ENCODE measurements at regions not wholly inside any gene's neighbourhood (a gene's known extent, or its start where the extent isn't known, plus 50 kb on each side); places are given as distances from the start of the nearest gene placed in this dataset.

DNA sequence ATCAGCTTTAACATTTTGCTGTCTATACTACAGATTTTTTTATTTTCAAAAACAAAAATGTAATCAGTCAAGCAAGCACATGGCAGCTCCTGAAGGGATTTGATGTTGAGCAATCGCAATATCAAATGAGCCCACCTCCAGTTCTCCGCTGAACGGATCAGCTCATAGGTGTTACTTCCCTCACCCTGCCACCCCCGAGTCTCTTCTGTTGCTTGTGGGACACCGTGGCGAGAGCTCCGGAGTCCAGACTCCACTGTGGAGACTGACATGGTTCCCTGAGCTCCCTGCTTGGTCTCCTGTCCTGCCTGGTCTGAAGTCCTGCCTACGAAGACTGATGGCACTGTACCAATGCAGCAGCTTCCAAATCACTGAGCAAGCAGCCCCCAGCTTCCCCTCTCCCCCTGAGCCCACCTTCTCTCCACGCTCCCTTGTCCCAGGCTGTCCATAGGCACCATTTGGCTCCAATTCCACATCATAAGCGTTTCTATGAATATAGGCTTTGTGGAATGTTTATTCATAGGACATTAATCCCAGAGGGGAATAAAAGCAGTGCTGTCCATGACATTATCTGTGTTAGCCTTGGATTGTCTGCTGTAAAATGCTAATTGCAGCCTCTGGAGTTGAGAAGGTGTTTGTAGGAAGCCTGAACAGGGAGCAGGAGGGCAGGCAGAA lies 162.2 kb downstream of the LY86 start (continued):
- TF ChIP-seq POU6F1 (CRISPR knock-in tag; IDR thresholded peaks at IDR 0.05; ENCODE audit: borderline replicate concordance, low read depth) = no peak
- TF ChIP-seq ZFP3 (CRISPR knock-in tag; IDR thresholded peaks at IDR 0.05) = no peak
- no peak for TF ChIP-seq RARB (CRISPR knock-in tag; IDR thresholded peaks at IDR 0.05)
- no peak for TF ChIP-seq ARNTL (CRISPR knock-in tag; IDR thresholded peaks at IDR 0.05; ENCODE audit: borderline replicate concordance, low read depth)
- TF ChIP-seq CREB5 (CRISPR knock-in tag; IDR thresholded peaks at IDR 0.05; ENCODE audit: low read depth) = no peak
- no peak for TF ChIP-seq TOX (CRISPR knock-in tag; IDR thresholded peaks at IDR 0.05; ENCODE audit: borderline replicate concordance)
- TF ChIP-seq SNAI2 (CRISPR knock-in tag; IDR thresholded peaks at IDR 0.05) = no peak
- no peak for TF ChIP-seq TCF4 (CRISPR knock-in tag; IDR thresholded peaks at IDR 0.05; ENCODE audit: borderline replicate concordance)
- no peak for TF ChIP-seq CSDC2 (CRISPR knock-in tag; IDR thresholded peaks at IDR 0.05)

DNA sequence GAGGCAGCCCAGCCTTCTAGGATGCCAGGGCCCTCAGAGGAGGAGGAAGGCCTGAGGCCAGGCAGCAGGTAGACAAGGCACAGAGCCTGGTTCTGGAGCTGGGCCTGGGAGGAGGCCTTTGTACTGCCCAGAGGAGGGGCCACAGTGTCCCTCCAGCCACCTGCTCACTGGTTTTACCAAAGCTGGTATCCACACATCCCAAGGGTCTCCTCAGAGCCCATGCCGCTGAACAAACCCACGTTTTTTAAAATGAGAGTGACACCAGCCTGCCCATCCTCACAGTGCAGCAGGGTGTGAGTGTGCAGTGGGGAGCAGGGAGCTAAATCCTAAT lies 162.7 kb downstream of the LY86 start:
- ATAC-seq = no peak
- no peak for TF ChIP-seq ZNF8 (CRISPR knock-in tag; IDR thresholded peaks at IDR 0.05)

- no peak for TF ChIP-seq TCF4 (CRISPR knock-in tag; IDR thresholded peaks at IDR 0.05; ENCODE audit: borderline replicate concordance)
- TF ChIP-seq TOX (CRISPR knock-in tag; IDR thresholded peaks at IDR 0.05; ENCODE audit: borderline replicate concordance) = no peak
- TF ChIP-seq, protein P1, sequence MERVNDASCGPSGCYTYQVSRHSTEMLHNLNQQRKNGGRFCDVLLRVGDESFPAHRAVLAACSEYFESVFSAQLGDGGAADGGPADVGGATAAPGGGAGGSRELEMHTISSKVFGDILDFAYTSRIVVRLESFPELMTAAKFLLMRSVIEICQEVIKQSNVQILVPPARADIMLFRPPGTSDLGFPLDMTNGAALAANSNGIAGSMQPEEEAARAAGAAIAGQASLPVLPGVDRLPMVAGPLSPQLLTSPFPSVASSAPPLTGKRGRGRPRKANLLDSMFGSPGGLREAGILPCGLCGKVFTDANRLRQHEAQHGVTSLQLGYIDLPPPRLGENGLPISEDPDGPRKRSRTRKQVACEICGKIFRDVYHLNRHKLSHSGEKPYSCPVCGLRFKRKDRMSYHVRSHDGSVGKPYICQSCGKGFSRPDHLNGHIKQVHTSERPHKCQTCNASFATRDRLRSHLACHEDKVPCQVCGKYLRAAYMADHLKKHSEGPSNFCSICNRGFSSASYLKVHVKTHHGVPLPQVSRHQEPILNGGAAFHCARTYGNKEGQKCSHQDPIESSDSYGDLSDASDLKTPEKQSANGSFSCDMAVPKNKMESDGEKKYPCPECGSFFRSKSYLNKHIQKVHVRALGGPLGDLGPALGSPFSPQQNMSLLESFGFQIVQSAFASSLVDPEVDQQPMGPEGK (CRISPR knock-in tag; IDR thresholded peaks at IDR 0.05; ENCODE audit: borderline replicate concordance) = no peak
- no peak for TF ChIP-seq ZFP3 (CRISPR knock-in tag; IDR thresholded peaks at IDR 0.05)
- TF ChIP-seq CREB5 (CRISPR knock-in tag; IDR thresholded peaks at IDR 0.05; ENCODE audit: low read depth) = no peak
- TF ChIP-seq ZNF8 (CRISPR knock-in tag; IDR thresholded peaks at IDR 0.05) = no peak
- TF ChIP-seq RARB (CRISPR knock-in tag; IDR thresholded peaks at IDR 0.05) = no peak
- no peak for TF ChIP-seq ZC3H10 (CRISPR knock-in tag; IDR thresholded peaks at IDR 0.05)
- no peak for TF ChIP-seq ZFP30 (CRISPR knock-in tag; IDR thresholded peaks at IDR 0.05)
- no peak for TF ChIP-seq ISL1 (CRISPR knock-in tag; IDR thresholded peaks at IDR 0.05)
- no peak for ATAC-seq
These were observed 163.1 kb downstream of the LY86 start for GRCh38 chr6:6751619-6752023.

DNA sequence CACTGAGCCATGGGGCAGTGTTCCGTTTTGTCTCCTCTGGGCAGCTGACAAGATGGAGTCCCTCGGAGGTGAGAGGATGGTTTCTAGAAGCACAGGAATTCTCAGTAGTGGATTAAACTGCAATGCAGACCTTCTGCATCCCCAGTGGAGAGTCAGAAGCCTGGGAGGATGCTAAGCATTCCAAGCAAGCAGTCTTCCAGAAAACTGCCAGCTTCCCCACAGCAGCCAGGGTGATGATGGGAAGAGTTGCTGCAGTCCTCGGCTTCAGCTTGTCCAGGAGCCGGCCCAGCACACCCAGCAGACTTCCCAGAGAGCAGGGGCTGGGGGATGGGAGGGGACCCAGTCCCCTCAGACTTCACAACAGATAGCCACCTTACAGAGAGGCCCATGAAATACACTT lies 163.6 kb downstream of the LY86 start:
- TF ChIP-seq ARNTL (CRISPR knock-in tag; IDR thresholded peaks at IDR 0.05; ENCODE audit: borderline replicate concordance, low read depth) (no peak), SNAI2 (CRISPR knock-in tag; IDR thresholded peaks at IDR 0.05) (no peak), TSHZ2 (CRISPR knock-in tag; IDR thresholded peaks at IDR 0.05) (no peak), BACH2 (CRISPR knock-in tag; IDR thresholded peaks at IDR 0.05; ENCODE audit: borderline replicate concordance) (no peak), ISL1 (CRISPR knock-in tag; IDR thresholded peaks at IDR 0.05) (no peak), TCF4 (CRISPR knock-in tag; IDR thresholded peaks at IDR 0.05; ENCODE audit: borderline replicate concordance) (no peak), ZNF565 (CRISPR knock-in tag; conservative IDR thresholded peaks at IDR 0.05; ENCODE audit: low read depth) (no peak), PPARA (CRISPR knock-in tag; IDR thresholded peaks at IDR 0.05; ENCODE audit: borderline replicate concordance) (no peak), CREB5 (CRISPR knock-in tag; IDR thresholded peaks at IDR 0.05; ENCODE audit: low read depth) (no peak)
- TF ChIP-seq, protein P1 (CRISPR knock-in tag; IDR thresholded peaks at IDR 0.05; ENCODE audit: borderline replicate concordance) = no peak
- no peak for ATAC-seq

All from SK-N-SH treated with all-trans-retinoic acid at 6 μM for 48 hours (cell line).